ENCODE measurements at regions not wholly inside any gene's neighbourhood (a gene's known extent, or its start where the extent isn't known, plus 50 kb on each side); places are given as distances from the start of the nearest gene placed in this dataset.

DNA sequence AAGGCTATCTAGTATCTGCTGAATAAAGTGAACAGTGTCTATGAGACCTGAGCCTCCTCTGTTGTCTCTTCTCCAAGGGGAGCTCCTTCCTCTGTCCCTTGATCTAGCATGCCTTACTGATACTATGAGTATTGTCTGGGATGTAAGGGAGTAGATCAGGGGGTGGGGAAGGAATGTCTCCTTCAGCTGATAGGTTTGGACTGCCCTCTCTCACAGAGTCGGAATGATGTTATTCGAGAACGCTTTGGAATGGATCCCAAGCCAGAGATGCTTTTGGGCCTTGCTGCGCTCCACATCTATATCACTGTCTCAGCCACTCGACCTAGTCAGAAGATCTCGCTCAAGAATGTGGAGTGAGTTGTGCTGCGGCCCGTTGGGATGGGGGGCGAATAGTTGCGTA, 68.3 kb upstream of the PRPS1 start:
- DNase-seq (ENCODE audit: extremely low read depth, low read depth, low spot score), result no peak

DNA sequence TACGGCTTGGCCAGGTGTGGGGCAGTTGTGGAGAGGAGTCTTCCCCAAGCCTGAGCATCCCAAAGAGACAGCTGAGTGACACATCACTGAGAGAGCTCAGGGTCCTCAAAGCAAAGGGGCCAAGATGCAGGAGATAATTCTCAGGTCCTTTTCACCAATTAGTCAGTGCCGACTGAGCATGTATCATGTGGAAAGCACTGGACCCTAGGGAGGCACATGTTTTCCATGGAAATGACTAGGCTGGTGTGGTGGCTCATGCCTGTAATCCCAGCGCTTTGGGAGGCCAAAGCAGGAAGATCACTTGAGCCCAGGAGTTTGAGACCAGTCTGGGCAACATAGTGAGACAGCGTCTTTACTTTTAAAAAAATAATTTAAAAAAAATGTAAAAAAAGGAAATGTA, 67.3 kb upstream of the PRPS1 start:
- DNase-seq (ENCODE audit: extremely low read depth, low read depth, low spot score), result no peak

DNA sequence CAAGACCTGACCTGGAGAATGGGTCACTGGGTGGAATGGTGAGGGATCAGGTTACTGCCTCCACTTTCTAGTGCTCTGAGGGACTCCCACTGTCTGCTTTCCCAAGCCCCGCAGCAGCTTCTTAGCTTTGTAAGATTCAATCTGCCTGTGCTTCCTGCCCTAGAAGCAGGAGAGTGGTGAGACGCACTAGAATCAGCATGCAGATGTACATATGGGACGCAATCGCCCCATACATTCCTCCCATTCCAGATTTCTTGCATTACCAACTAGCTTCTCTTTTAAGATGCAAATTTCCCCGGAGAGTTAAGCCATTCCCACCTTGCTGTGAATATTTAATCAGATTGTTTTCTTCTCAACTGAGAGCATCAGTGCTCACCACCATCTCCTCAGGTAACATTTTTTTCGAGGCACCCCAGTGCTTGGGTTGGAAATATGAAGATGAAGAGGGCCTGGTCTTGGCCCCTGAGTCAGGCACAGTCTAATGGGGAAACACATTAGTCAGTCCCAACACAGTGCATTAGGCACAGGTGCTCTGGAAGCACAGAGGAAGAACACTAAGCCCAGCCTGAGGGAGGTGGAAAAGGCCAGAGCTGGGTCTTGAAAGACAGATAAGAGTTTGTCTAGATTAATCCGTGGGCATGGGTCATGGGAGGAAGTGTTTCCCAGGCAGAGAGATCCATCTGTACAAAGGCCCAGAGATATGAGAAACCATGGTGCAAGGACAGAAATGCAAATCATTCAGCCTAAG, 66.7 kb upstream of the PRPS1 start:
- no peak for DNase-seq (ENCODE audit: extremely low read depth, low read depth, low spot score)

DNA sequence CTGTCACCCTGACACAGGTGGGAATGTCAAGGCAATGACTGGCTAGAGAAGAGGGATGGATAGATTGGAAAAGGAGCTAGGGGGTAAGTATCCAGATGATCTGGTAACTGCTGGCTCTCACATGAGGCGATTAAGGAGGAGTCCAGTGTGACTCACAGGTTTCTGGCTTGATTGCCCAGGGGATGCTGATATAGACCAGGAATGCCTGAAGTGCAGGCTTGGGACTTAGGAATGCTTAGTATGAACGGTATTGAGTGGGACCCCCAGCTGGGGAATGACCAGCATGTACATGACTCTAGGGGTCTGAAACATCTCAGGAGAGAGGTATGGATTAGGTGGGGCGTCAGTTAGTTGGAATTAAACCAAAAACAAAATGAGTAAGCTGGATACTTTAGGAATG, 65.8 kb upstream of the PRPS1 start:
- no peak for DNase-seq (ENCODE audit: extremely low read depth, low read depth, low spot score)

DNA sequence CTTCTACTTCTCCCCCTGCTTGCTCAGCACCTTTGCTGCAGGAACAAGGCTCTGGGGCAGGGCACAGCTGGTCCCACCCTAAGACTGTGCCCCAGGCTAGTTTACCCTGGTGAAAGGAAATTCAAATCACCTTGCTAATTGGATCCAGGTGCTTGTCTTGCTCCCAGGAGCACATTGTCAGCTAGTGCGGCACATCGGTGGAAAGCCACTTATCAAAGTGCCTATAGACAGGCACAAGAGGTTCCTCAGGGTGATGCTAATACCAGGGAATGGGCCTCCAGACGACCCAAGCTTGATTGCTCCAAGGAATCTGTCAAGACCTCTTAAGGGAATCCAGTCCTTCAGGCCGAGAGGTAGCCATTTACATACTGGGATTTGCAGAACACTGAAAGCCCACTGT, 64.5 kb upstream of the PRPS1 start:
- DNase-seq (ENCODE audit: extremely low read depth, low read depth, low spot score), result no peak

DNA sequence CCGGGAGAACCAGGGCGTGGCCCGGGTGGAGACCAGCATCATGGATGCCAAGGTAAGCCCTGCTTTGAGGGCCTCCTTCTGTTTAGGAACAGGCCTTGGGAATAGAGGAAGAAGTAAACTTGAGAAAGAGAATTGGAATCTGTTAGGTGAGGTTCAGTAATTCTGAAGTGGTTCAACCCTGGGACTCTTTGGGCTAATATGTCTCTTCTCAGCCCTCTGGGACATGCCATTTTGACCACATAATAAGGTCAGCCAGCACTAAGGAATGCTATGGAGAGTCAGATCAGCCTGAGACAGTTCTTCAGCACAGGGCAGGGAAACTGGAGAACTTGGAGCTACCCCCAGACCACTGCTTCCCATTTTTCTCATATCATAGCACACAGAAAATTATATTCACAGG, 63.3 kb upstream of the PRPS1 start:
- DNase-seq (ENCODE audit: extremely low read depth, low read depth, low spot score), result no peak

DNA sequence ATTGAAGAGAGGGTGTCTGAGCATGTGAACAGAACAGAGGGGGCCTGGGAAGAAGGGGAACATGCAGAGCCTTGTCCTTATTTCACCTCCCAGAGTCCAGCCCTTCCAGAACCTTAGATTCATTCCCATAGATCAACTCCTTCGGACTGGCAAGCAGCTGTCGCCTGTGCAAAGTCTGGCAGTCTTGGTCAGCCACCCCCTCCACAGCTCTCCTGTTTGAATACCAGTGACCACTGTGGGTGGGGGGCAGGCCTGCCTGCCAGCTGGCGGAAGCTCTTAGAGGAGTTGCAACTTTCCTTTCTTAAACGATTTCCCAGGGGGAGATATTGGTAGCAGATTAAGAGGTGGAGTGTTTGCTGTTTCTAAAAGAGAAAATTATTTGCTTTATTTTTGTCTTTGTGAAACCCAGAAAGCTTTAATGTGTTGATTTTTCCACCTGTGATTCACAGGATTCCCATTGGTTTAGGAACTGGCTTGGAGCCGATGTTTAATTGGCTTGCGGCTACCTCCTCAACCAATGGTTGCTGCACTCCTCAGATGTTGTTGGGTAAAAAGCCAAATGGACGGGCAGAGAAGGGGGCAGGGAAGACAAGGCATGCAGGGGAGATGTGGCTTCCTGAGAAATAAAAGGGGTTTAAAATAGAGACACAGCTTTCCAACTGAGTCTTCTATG, 62.2 kb upstream of the PRPS1 start:
- no peak for DNase-seq (ENCODE audit: extremely low read depth, low read depth, low spot score)

DNA sequence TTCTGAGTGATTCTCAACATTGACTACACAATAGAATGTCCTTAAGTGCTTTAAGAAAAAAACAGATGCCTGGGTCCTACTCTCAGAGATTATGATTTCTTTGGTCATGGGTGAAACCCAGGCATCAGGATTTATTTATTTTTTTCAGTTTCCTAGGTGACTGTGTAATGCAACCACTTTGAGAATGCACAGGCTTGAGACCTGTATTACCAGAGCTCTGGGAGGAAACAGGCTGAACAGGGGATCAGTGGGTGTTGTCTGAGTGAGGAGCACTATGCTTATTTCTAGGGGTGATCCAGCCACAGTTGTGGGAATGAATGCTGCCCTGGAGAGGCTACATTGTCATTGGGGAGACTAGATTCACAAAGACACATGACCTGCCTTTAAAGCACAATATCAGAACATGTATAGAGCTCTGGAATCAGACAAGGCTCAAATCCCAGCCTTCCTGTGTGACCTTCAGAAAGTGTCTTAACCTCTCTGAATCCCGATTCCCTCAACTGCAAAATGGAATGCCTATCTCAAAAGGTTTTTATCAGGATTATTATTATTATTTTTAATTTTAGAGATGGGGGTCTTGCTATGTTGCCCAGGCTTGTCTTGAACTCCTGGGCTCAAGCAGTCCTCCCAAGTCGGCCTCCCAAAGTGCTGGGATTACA, 61.6 kb upstream of the PRPS1 start:
- no peak for DNase-seq (ENCODE audit: extremely low read depth, low read depth, low spot score)

DNA sequence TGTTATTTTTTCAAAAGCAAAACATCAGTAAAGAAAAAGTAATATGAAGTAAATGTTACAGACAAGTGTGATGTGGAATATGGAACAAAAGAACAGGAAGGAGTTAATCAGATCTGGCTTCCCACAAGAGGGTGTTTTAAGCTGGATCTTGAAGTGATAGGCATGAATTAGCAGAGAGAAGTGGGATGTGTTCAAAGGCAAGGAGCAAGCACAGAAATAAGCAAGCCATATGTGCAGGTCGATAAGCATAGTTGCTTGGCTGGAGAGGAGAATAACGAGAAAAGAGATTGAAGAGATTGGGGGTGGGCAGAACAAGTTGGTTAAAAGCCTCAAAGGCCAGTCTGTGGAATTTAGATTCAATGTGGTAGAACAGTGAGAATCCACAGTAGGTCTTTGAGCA, 60.9 kb upstream of the PRPS1 start:
- DNase-seq (ENCODE audit: extremely low read depth, low read depth, low spot score), result no peak

DNA sequence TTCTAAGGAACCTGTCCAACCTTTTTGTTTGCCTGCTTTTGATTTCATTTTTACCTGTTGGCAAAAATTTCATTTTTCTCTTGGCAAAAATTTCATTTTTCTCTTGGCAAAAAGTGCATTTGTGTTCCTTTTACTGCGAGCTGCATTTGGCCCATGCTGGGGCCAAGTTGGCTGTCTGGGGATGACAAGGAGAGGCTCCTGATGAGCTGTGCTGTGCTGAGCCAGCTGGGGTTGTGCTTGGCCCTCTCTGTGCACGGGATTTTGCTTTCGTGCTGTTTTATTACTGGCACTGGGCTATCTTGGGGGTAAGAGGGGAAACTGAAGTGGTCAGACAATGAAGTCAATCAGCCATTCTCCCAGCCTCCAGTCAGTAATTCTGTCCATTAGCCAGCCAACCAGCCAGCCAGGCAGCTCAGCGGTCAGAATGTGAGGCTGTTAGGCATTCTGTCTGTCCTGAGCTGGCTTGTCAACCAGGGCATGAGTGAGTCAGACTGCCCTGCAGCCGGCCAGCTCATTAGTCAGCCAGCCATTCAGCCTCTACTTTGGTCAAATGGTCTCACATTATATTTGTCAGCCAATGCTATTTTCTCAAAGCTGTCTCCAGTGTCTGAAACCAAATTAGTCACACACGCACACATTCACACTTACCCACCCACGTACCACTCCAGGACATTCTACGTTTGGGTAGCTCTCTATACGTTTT, 56.9 kb upstream of the PRPS1 start:
- no peak for DNase-seq (ENCODE audit: extremely low read depth, low read depth, low spot score)

DNA sequence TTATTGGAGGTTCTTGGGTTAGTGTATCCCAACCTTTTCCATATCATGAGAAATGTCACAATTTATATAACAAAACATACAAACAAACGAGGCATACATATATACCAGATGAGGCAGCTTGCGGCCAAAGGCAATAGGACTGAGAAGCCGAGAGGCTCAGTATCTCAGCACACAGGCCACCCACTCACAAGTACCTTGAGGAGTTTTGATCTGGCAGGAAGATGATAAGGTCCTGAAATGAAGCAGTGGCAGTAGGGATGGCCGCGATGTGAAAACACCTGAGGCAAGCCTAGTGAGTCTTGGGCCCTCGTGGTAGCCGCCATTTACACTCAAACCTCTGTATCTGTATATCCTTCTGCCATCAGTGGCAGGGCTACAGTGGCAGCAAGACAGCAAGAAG, 55.3 kb upstream of the PRPS1 start:
- no peak for DNase-seq (ENCODE audit: extremely low read depth, low read depth, low spot score)

DNA sequence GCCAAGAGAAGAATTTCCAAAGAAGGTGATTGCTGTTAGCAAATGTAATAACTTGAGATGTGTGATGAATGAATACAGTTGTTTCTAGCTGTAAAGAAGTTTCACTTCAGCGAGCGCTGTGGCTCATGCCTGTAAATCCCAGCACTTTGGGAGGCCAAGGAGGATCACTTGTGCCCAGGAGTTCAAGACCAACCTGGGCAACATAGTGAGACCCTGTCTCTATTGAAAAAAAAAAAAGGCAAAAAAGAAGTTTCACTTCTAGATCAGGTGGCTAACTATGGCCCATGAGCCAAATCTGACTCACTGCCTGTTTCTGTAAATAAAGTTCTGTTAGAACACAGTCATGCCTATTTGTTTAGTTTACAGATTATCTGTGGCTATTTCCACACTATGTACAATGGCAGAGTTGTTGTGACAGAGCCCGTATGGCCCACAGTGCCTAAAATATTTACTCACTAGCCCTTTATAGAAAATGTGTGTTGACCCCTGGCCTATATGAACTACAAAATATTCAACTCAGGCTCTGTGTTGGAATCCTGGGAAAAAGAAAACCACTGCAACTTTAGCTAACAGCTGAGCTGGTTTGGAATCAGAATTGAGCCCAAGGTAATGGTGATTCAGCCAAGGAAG, 54.1 kb upstream of the PRPS1 start:
- DNase-seq (ENCODE audit: extremely low read depth, low read depth, low spot score), result no peak

DNA sequence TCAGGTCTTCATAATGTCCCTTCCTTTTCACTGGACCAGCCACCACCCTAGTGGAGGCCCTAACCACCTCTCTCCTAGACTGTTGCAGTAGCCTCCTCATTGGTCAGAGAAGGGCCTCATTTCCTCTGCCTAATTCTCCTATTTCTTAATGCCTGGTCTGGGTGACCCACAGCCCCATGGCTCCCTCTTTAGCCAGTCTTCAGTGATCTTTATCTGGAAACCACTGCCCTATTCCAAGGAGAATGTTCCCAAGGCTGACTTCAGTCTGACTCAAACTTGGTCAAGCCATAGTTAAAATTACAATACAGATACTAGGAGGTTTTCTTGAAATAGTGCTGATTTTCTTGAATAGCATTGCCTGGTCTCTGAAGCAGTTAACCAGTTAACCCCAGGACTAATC, 53.6 kb upstream of the PRPS1 start:
- no peak for DNase-seq (ENCODE audit: extremely low read depth, low read depth, low spot score)

DNA sequence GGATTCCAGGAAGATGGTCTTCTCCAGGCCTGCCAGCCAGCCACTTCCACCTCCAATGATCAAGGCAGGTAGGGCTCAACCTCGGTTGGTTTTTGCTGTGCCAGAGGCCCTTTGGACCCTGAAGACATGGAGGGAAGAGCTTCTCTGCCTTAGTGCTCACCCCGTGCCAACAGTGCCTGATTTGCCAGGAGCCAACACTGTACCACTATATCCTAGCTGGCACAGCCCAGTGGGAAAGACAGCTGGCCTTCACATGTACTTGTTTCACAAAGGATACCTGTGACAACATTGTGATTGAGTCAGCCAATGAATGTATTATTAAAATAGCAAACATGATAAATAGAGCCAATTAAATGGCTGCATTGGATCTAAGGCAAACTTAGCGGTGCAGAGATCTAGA, 51.9 kb upstream of the PRPS1 start:
- DNase-seq (ENCODE audit: extremely low read depth, low read depth, low spot score), result no peak

DNA sequence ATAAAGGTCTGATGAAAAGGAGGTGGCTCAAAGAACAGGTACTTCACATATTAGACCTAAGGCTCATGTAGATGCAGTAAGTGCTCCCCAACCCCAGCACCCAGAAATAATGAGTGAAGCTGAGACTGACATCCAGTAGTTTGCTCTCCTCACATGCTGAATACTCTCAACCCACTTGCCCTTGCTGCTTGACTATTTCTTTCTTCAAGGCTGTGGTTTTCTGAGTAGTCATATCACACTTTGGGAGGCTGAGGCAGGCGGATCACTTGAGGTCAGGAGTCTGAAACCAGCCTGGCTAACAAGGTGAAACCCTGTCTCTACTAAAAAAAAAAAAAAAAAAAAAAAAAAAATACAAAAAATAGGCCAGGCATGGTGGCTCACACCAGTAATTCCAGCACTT, 51.5 kb upstream of the PRPS1 start:
- no peak for DNase-seq (ENCODE audit: extremely low read depth, low read depth, low spot score)

DNA sequence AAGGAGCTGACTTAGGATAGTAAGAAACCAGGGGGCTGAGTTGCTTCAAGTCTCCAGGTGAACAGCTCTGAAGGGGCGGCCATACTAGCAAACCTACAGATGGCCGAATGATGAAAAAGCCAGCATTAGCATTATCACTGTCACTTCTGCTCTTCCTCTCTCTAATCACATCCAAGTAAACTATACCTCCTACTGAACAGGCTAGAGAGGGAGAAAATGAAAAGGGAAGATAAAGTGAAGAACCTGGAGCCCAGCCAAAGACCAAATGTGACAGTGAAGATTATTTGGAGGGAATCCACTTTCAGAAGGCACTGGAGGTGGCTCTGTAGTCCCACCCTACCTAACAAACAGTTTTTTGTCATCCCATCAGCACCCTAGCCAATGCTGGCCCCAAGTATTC, 50.4 kb upstream of the PRPS1 start:
- DNase-seq (ENCODE audit: extremely low read depth, low read depth, low spot score), result no peak

Data from glomerular endothelial cell (primary cell).